HepG2 (cell line): ENCODE measurements at regions not wholly inside any gene's neighbourhood (a gene's known extent, or its start where the extent isn't known, plus 50 kb on each side); places are given as distances from the start of the nearest gene placed in this dataset.

Source experiments
- ATAC-seq: fragments of 200-7000 bp; cut with Tn5 transposase; 3 replicates; pipeline ENCODE4 v1.9.1; 2020; ENCODE audit warnings: mild to moderate bottlenecking, moderate library complexity
- BruUV-seq: library from RNA; stranded (reverse); fragments of 400-500 nt; replicated peaks from 2 replicates; lab custom pipeline; 2021; lab: Mats Ljungman, UMichigan
- CTCF ChIA-PET: fragments of 300-600 bp; formaldehyde crosslinking; extraction: SDS; loops from one replicate; lab custom pipeline; 2021; ENCODE audit warnings: low total read pairs, inconsistent platforms, low intra/inter-chr PET ratio; lab: Yijun Ruan, JAX
- POLR2A ChIA-PET: fragments of 350-600 bp; sonication (Branson Sonifier 250); formaldehyde crosslinking; loops from one replicate; lab custom pipeline; 2020; ENCODE audit warnings: antibody characterized with exemption, inconsistent platforms; lab: Yijun Ruan, JAX
- DNase-seq: peaks from one replicate; pipeline ENCODE4 v3.0.0-alpha.2; 2015; ENCODE audit warnings: low spot score
- FAIRE-seq: peaks from 3 replicates; lab custom pipeline; 2011; peaks lifted over from hg19 to GRCh38; lab: Jason Lieb, UNC
- H2AFZ ChIP-seq: one replicate; pipeline ENCODE4 v1.6.1; 2011; ENCODE audit warnings: low read length, inconsistent platforms
- H3K27ac ChIP-seq: fragments of 300-600 bp; 3 replicates; pipeline ENCODE4 v1.8.0; 2011; ENCODE audit warnings: mixed run types, mild to moderate bottlenecking, mixed read lengths, low read length, inconsistent platforms; ENCODE audit not compliant: insufficient read depth; ENCODE audit errors: extremely low read length
- H3K27me3 ChIP-seq, 2 experiments: fragments of 200-600 bp in 1 of 2; 2 replicates in 1 of 2; 3 replicates in 1 of 2; pipeline versions ENCODE4 v1.6.0 to v1.8.0; 2011; ENCODE audit warnings: low read length in 2 of 2, mild to moderate bottlenecking in 2 of 2, moderate library complexity in 2 of 2, inconsistent platforms in 1 of 2; ENCODE audit not compliant: insufficient read depth in 2 of 2, control insufficient read depth in 1 of 2
- H3K36me3 ChIP-seq, 2 experiments: fragments of 200-600 bp in 1 of 2; replicated peaks in 1 of 2; 2 replicates in 1 of 2; 3 replicates in 1 of 2; pipeline versions ENCODE4 v1.5.1 to v1.8.0; 2011; ENCODE audit warnings: low read length in 2 of 2, inconsistent platforms in 1 of 2; ENCODE audit not compliant: insufficient read depth in 2 of 2, control insufficient read depth in 1 of 2
- H3K4me1 ChIP-seq: 2 replicates; pipeline ENCODE4 v1.5.1; 2012; ENCODE audit warnings: low read length, inconsistent platforms; ENCODE audit not compliant: insufficient read depth
- H3K4me2 ChIP-seq: 2 replicates; pipeline ENCODE4 v1.6.0; 2011; ENCODE audit warnings: low read depth, low read length, inconsistent platforms
- H3K4me3 ChIP-seq, 3 experiments: fragments of 200-600 bp in 1 of 3; sonication (generic), shearing (Covaris generic) in 1 of 3; replicated peaks in 1 of 3; 2 replicates each; pipeline ENCODE4 v1.5.1; 2011 to 2016; ENCODE audit warnings: low read length in 3 of 3, inconsistent platforms in 2 of 3, low read depth in 2 of 3, mild to moderate bottlenecking in 2 of 3, control low read depth in 1 of 3, mixed read lengths in 1 of 3; ENCODE audit not compliant: insufficient read depth in 1 of 3
- H3K79me2 ChIP-seq: one replicate; pipeline ENCODE4 v1.6.1; 2011; ENCODE audit warnings: low read length, inconsistent platforms; ENCODE audit not compliant: insufficient read depth
- H3K9ac ChIP-seq: 2 replicates; pipeline ENCODE4 v1.6.0; 2011; ENCODE audit warnings: mild to moderate bottlenecking, low read depth, low read length, inconsistent platforms; ENCODE audit not compliant: insufficient read depth
- H3K9me3 ChIP-seq: 2 replicates; pipeline ENCODE4 v1.5.1; 2012; ENCODE audit warnings: mild to moderate bottlenecking, low read length
- H4K20me1 ChIP-seq: 2 replicates; pipeline ENCODE4 v1.6.0; 2011; ENCODE audit warnings: inconsistent platforms, mild to moderate bottlenecking, low read length, moderate library complexity; ENCODE audit not compliant: insufficient read depth
- ARNT2 ChIP-seq: sonication (generic); formaldehyde crosslinking; IDR thresholded peaks from 2 replicates; pipeline ENCODE4 v1.8.0; 2022; ENCODE audit warnings: mild to moderate bottlenecking, low read depth, missing genetic modification reagents, moderate library complexity
- EEA1 ChIP-seq: sonication (generic); formaldehyde crosslinking; IDR thresholded peaks from 2 replicates; pipeline ENCODE4 v1.5.1; 2020; ENCODE audit warnings: mild to moderate bottlenecking, missing genetic modification reagents, borderline replicate concordance
- EZH2 ChIP-seq: conservative IDR thresholded peaks from 2 replicates; pipeline ENCODE4 v1.6.1; 2012; ENCODE audit warnings: mild to moderate bottlenecking, low read depth, low read length, moderate library complexity
- FOXK2 ChIP-seq: fragments of 450-650 bp; IDR thresholded peaks from 2 replicates; pipeline ENCODE4 v1.6.1; 2016
- FOXO4 ChIP-seq: sonication (generic); formaldehyde crosslinking; conservative IDR thresholded peaks from 2 replicates; pipeline ENCODE4 v1.8.1; 2023; ENCODE audit warnings: missing genetic modification reagents
- JUNB ChIP-seq: sonication (generic); formaldehyde crosslinking; IDR thresholded peaks from 2 replicates; pipeline ENCODE4 v1.8.0; 2022; ENCODE audit warnings: missing genetic modification reagents, mild to moderate bottlenecking, borderline replicate concordance
- PHF21A ChIP-seq: sonication (generic); formaldehyde crosslinking; IDR thresholded peaks from 2 replicates; pipeline ENCODE4 v1.5.0; 2020; ENCODE audit warnings: mild to moderate bottlenecking, missing genetic modification reagents
- STAT5B ChIP-seq: sonication (generic); formaldehyde crosslinking; IDR thresholded peaks from 2 replicates; pipeline ENCODE4 v1.4.0; 2020; ENCODE audit warnings: missing genetic modification reagents
- SUZ12 ChIP-seq: fragments of 150-350 bp; IDR thresholded peaks from 2 replicates; pipeline ENCODE4 v1.6.1; 2014; ENCODE audit warnings: low read depth, low read length
- ZKSCAN8 ChIP-seq: IDR thresholded peaks from 2 replicates; pipeline ENCODE4 v1.6.1; 2016; ENCODE audit warnings: borderline replicate concordance, missing genetic modification reagents, missing compliant biosample characterization
- ZNF251 ChIP-seq: sonication (generic); formaldehyde crosslinking; IDR thresholded peaks from 2 replicates; pipeline ENCODE4 v1.9.0; 2021; ENCODE audit warnings: mild to moderate bottlenecking, missing genetic modification reagents
- ZNF883 ChIP-seq: sonication (generic); formaldehyde crosslinking; IDR thresholded peaks from 2 replicates; pipeline ENCODE4 v1.5.1; 2020; ENCODE audit warnings: mild to moderate bottlenecking, missing genetic modification reagents; ENCODE audit errors: not compliant biosample characterization
- WGBS: methylation state at CpG from one replicate; pipeline ENCODE4 v1.1.6; 2017; ENCODE audit warnings: low lambda C conversion rate; 5-methylcytosine and 5-hydroxymethylcytosine counted together
- in situ Hi-C: cut with HindIII; loops from 2 replicates; pipeline ENCODE4 v1.10.0; 2017; ENCODE audit warnings: low pct_unique_long_range_greater_than_20kb; ENCODE audit not compliant: extremely low pct_ligation_motif_present
- intact Hi-C: fragments of 100-400 bp; cut with micrococcal nuclease; formaldehyde crosslinking; loops from one replicate; pipeline ENCODE4 v1.10.0; 2022; ENCODE audit not compliant: unreplicated experiment
- TF ChIP-seq, protein P1 (sequence below): IDR thresholded peaks from 2 replicates; pipeline ENCODE4 v1.6.1; 2016

- H3K79me2 ChIP-seq, result no peaks in the 10 kb centered on the region
- in situ Hi-C loops (no loop called here), intact Hi-C loops (no loop called here)
- H3K9ac ChIP-seq, result no peak overlapping the region
- H3K36me3 ChIP-seq, result no peaks in the 10 kb centered on the region
- POLR2A ChIA-PET, result no interaction called here
- no peaks in the 10 kb centered on the region for H4K20me1 ChIP-seq
- H3K27ac ChIP-seq, result no peak overlapping the region
- ATAC-seq (no peak), DNase-seq (no peak), FAIRE-seq (no peak)
- BruUV-seq, result no TSS peak
- no peaks in the 10 kb centered on the region for H3K4me1 ChIP-seq
- TF ChIP-seq PHF21A (CRISPR knock-in tag) (no peak), ZNF251 (CRISPR knock-in tag) (no peak), EZH2 (no peak), EEA1 (no peak)
- TF ChIP-seq, protein P1, sequence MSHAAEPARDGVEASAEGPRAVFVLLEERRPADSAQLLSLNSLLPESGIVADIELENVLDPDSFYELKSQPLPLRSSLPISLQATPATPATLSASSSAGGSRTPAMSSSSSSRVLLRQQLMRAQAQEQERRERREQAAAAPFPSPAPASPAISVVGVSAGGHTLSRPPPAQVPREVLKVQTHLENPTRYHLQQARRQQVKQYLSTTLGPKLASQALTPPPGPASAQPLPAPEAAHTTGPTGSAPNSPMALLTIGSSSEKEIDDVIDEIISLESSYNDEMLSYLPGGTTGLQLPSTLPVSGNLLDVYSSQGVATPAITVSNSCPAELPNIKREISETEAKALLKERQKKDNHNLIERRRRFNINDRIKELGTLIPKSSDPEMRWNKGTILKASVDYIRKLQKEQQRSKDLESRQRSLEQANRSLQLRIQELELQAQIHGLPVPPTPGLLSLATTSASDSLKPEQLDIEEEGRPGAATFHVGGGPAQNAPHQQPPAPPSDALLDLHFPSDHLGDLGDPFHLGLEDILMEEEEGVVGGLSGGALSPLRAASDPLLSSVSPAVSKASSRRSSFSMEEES, result no peak
- no peaks in the 10 kb centered on the region for H3K27me3 ChIP-seq
- no peak overlapping the region for H3K4me2 ChIP-seq
- no peak overlapping the region for H3K4me3 ChIP-seq
- 3% methylated on average over 1 of the region's 1 CpG for WGBS
- H3K9me3 ChIP-seq, result no peaks in the 10 kb centered on the region
- CTCF ChIA-PET, result no interaction called here
- H2AFZ ChIP-seq, result no peak overlapping the region
Observed at GRCh38 chr5:117414926-117415325, 840.3 kb upstream of the SEMA6A start.

DNA sequence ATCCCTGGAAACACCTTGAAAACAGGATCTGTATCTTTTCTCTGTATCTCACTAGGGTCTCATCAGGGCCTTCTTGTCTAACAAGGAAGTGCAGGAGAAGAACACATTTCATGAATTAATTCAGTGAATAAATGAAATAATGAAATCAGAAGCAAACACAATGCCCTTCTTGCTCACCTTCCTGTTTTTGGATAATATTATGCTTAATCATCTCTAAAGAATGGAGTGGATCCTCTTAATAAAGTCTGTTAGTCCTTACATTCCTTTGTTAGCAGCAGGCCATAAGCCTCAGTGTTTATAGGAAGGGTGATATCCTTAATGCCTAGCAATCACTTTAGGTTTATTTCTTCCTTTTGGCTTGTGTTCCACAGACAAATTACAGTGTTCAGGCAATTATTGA is 837.1 kb upstream of the SEMA6A start:
- no TSS peak for BruUV-seq
- Histone ChIP-seq H3K27me3 (no peaks in the 10 kb centered on the region), H3K79me2 (no peaks in the 10 kb centered on the region), H3K36me3 (no peaks in the 10 kb centered on the region), H3K9ac (no peak overlapping the region), H2AFZ (no peak overlapping the region), H4K20me1 (no peaks in the 10 kb centered on the region), H3K9me3 (no peaks in the 10 kb centered on the region), H3K4me3 (no peak overlapping the region), H3K4me2 (no peak overlapping the region), H3K27ac (no peak overlapping the region), H3K4me1 (no peaks in the 10 kb centered on the region)
- in situ Hi-C loops, result no loop called here
- intact Hi-C loops, result no loop called here
- ATAC-seq (no peak), DNase-seq (no peak), FAIRE-seq (no peak)
- TF ChIP-seq FOXK2 (no peak), ARNT2 (CRISPR knock-in tag) (no peak), JUNB (CRISPR knock-in tag) (no peak), ZNF883 (no peak), STAT5B (CRISPR knock-in tag) (no peak), FOXO4 (CRISPR knock-in tag) (no peak), ZKSCAN8 (CRISPR knock-in tag) (no peak), SUZ12 (no peak)
- ChIA-PET CTCF (no interaction called here), POLR2A (no interaction called here)
